Left forelimb (tissue), 1 donor: ENCODE measurements at regions not wholly inside any gene's neighbourhood (a gene's known extent, or its start where the extent isn't known, plus 50 kb on each side); places are given as distances from the start of the nearest gene placed in this dataset.

ENCODE experiments used
- DNase-seq: peaks from one replicate; pipeline ENCODE4 v3.0.0-alpha.2; 2018; ENCODE audit warnings: low spot score

DNA sequence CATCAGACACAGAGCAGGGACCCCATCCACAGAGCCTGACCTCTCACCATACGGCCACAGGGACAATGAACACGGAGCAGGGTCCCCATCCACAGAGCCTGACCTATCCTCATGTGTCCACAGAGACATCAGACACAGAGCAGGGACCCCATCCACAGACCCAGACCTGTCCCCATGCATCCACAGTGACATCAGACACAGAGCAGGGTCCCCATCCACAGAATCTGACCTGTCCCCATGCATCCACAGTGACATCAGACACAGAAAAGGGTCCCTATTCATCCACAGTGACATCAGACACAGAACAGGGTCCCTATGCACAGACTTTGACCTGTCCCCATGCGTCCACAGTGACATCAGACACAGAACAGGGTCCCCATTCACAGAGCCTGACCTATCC is 325.1 kb upstream of the RAB6C start:
- DNase-seq = no peak

- no peak for DNase-seq
Measured at GRCh38 chr2:129656081-129656598, 323.3 kb upstream of the RAB6C start.

GRCh38 chr2:129658430-129658829 is 321.0 kb upstream of the RAB6C start:
- no peak for DNase-seq

- DNase-seq = no peak
Measured at GRCh38 chr2:129661935-129662334, 317.5 kb upstream of the RAB6C start.

DNA sequence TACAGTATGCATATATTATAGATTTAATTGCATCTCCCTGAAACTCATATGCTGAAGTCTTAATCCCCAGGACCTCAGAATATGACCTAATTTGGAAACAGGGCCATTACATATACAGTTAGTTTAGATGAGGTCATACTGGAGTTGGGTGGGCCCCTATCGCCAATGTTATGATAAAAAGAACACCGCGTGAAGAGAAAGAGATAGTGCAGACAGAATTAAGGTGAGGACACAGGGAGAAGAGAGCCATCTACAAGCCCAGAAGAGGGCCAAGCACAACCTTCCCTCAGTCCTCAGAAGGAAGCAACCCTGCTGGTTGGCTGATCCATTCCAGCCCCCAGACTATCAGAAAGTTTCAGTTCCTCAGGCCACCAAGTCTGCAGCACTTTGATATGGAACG is 311.9 kb upstream of the RAB6C start:
- DNase-seq = no peak

GRCh38 chr2:129672521-129672920 is 306.9 kb upstream of the RAB6C start:
- no peak for DNase-seq

DNA sequence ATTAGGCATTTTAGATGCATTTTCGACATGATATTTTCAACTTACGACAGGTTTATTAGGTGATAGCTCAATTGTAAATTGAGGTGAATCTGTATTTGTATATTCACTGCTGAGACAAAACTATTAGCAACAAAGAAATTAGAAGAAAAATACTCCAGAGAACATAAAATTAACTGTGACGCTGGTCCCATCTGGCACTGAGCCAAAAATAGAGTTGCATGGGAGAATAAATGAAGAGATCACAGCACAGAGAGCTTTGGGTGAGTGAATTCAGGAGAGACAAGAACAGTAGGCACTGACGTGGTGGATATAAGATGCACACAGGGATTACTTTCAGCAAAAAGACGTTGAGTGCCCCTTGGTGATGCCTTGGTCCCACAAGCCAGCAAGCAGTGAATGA is 306.2 kb upstream of the RAB6C start:
- DNase-seq = no peak

- DNase-seq = no peak
Measured at GRCh38 chr2:129673847-129674711, 305.4 kb upstream of the RAB6C start.

GRCh38 chr2:129678751-129679150 is 300.7 kb upstream of the RAB6C start:
- DNase-seq = no peak

DNA sequence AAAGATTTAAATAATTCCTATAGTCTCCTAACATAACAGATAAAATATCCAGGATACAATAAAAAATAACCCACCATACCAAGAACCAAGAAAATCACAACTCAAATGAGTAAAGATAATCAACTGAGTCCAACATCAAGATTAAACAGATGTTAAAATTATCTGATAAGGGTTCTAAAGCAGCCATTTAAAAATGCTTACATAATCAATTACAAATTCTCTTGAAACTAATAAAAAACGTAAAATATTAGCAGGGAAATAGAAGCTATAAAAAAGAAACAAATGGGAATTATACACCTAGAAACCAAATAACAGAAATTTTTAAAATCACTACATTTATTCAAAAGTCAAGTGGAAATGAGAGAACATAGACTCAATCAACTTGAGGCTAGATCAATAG is 297.7 kb upstream of the RAB6C start:
- DNase-seq = no peak

- no peak for DNase-seq
Measured at GRCh38 chr2:129689653-129690448, 289.6 kb upstream of the RAB6C start.

DNA sequence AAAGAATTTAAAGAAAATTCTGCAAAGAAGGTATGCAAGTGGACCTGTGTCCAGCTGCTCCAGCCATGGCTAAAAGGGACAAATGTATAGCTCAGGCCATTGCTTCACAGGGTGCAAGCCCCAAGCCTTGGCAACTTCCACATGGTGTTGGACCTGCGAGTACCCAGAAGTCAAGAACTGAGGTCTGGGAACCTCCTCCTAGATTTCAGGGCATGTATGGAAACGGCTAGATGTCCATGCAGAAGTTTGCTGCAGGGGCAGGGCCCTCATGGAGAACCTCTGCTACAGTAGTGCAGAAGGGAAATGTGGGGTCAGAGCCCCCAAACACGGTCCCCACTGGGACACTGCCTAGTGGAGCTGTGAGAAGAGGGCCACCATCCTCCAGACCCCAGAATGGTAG is 284.0 kb upstream of the RAB6C start:
- DNase-seq = no peak

- DNase-seq = no peak
Measured at GRCh38 chr2:129698593-129698992, 280.9 kb upstream of the RAB6C start.

DNA sequence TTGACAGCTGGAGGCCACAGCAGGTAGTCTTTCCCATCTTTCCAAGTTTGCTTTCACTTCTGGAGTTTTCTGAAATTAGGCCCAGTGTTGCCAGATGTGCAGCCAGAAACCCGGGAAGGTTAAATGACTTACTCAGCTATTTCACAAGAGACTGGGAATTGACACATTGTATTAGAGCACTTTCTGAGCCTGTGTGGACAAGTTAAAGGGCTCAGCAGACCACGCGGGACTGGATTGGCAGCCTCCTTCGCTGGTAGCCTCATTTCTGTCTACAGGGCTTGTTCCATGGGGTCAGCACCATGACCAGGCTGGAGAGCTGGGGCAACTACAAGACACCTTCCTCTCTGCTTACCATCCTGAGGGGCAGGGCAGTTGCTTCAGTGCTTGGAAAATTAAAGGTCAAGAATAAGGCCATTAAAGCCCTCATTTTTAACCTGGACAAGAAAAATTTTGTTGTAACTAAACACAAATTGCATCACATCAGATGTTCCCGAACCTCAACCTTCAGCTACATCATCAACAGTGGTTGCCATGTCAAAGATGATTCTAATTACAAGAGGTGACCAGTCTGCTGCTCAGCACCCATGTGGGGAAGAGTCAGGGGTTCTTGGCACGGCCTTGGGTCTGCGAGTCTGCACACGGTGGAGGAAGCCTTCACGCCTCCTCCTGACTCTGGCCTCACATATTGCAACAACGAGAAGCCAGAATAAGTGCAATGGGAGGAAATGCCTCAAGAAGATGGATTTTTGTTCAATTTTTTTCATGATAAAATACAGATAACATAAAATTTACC is 279.5 kb upstream of the RAB6C start:
- DNase-seq = no peak

GRCh38 chr2:129702416-129703176 is 276.9 kb upstream of the RAB6C start:
- no peak for DNase-seq

DNA sequence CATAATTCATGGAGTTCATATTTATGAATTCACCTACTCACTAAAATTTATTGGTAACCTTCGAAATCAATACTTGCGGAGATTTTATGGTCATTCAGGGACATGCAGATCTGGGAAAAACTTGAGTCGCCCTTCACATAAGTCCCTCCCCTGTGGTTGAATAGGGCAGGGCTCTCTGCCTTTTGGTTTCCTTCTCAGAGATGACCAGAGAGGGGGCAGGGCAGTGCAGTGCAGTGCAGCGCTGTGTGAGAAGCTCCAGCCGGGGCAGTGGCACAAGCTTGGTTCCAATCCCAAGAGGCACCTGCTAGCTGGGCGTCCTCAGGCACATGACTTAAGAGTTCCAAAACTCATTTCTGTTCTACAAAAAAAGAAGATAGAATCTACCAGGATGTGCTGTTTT is 274.4 kb upstream of the RAB6C start:
- no peak for DNase-seq

- no peak for DNase-seq
Measured at GRCh38 chr2:129707800-129708199, 271.7 kb upstream of the RAB6C start.

DNA sequence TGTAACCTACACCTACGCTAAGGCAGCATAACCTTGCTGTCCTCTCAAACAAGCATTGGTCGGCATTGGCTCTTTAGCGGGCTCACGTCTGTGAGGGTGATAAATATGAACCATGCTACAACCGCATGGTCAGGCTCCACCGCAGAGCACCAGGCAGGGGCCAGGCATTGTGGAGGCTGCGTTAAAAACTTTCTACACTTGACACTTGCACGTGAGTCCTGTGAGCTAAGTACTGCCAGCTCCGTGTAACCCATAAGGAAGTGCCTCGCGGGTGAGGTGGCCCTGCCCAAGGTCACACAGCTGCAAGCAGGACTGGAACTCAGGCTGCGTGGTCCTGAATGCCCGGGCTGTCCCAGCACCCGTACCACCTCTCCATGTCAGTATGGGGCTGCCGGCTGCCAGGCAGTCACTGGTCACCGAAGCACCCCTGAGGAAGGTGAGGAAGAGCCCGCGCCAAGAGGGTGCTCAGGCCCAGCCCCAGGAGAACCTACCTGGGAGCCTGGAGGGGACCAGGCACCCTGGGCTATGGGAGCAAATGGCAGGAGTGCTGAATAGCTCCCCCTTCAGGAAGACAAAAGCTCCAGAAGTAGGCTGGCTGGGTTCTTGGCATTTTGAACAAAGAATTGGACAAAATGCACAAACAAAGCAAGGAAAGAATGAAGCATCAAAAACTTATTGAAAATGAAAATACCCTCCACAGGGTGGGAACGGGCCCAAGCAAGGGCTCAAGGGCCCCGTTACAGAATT is 271.1 kb upstream of the RAB6C start:
- no peak for DNase-seq

GRCh38 chr2:129709001-129709955 is 270.2 kb upstream of the RAB6C start:
- DNase-seq = no peak
